RWPE1 (cell line): ENCODE measurements at regions not wholly inside any gene's neighbourhood (a gene's known extent, or its start where the extent isn't known, plus 50 kb on each side); places are given as distances from the start of the nearest gene placed in this dataset.

Experiments used
- CTCF ChIA-PET: fragments of 350-600 bp; sonication (Branson Sonifier 250); formaldehyde crosslinking; extraction: SDS; loops from one replicate; lab custom pipeline; 2021; lab: Yijun Ruan, JAX
- POLR2A ChIA-PET: fragments of 400-600 bp; formaldehyde crosslinking; extraction: SDS; loops from one replicate; lab custom pipeline; 2020; ENCODE audit warnings: antibody characterized with exemption; ENCODE audit not compliant: low non-redundant PET; lab: Yijun Ruan, JAX
- DNase-seq: peaks from one replicate; pipeline ENCODE4 v3.0.0; 2012; ENCODE audit warnings: low spot score
- H3K27ac ChIP-seq: fragments of 450-650 bp; 2 replicates; pipeline ENCODE4 v1.5.1; 2017
- TF ChIP-seq, protein P1 (sequence below): fragments of 450-650 bp; conservative IDR thresholded peaks from 2 replicates; pipeline ENCODE4 v1.5.1; 2017; ENCODE audit warnings: low read depth, mild to moderate bottlenecking

- CTCF ChIA-PET: no interaction called here
These were observed 324.1 kb downstream of the SQOR start for GRCh38 chr15:45958924-45959323.

GRCh38 chr15:45962733-45963132 lies 327.9 kb downstream of the SQOR start:
- ChIA-PET CTCF (interaction anchor here (0.5 kb wide), 1 partner anchor 1573 kb away, joined by 3 read pairs; no protein-coding TSS in a partner anchor), POLR2A (no interaction called here)
- DNase-seq: no peak
- TF ChIP-seq, protein P1, sequence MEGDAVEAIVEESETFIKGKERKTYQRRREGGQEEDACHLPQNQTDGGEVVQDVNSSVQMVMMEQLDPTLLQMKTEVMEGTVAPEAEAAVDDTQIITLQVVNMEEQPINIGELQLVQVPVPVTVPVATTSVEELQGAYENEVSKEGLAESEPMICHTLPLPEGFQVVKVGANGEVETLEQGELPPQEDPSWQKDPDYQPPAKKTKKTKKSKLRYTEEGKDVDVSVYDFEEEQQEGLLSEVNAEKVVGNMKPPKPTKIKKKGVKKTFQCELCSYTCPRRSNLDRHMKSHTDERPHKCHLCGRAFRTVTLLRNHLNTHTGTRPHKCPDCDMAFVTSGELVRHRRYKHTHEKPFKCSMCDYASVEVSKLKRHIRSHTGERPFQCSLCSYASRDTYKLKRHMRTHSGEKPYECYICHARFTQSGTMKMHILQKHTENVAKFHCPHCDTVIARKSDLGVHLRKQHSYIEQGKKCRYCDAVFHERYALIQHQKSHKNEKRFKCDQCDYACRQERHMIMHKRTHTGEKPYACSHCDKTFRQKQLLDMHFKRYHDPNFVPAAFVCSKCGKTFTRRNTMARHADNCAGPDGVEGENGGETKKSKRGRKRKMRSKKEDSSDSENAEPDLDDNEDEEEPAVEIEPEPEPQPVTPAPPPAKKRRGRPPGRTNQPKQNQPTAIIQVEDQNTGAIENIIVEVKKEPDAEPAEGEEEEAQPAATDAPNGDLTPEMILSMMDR: no peak
- H3K27ac ChIP-seq: no peak overlapping the region

More at GRCh38 chr15:45958924-45959323, 324.1 kb downstream of the SQOR start:
- H3K27ac ChIP-seq: no peak overlapping the region
- DNase-seq: no peak
- POLR2A ChIA-PET: no interaction called here
- TF ChIP-seq, protein P1: no peak

- TF ChIP-seq, protein P1: no peak
- no peak overlapping the region for H3K27ac ChIP-seq
- DNase-seq: no peak
- POLR2A ChIA-PET: no interaction called here
- CTCF ChIA-PET: no interaction called here
These were observed 335.7 kb downstream of the SQOR start for GRCh38 chr15:45970542-45970941.

DNA sequence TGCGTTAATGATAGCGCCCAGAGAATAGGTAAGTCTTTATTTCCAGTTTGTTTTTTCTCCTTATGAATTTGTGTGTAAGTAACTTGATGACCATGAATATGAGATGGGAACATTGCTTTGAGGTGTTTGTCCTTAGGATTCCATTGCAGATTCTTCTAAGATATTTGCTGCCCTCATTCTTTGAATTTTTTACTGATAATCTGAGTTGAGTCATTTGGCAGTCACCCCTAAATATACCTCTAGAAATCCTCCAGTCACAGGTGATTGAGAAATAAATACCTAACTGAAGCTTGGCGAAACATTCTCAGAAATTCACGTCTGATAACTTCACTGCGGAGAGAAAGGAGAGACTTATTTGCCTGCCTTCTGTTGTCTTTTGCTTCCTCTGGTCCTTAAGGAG lies 345.5 kb downstream of the SQOR start:
- POLR2A ChIA-PET: no interaction called here
- TF ChIP-seq, protein P1: no peak
- CTCF ChIA-PET: no interaction called here
- H3K27ac ChIP-seq: no peak overlapping the region
- DNase-seq: no peak

GRCh38 chr15:45981625-45982024 lies 346.8 kb downstream of the SQOR start:
- H3K27ac ChIP-seq: no peak overlapping the region
- no peak for DNase-seq
- TF ChIP-seq, protein P1: no peak
- ChIA-PET POLR2A (no interaction called here), CTCF (no interaction called here)

GRCh38 chr15:45991863-45992262 lies 357.0 kb downstream of the SQOR start:
- POLR2A ChIA-PET: no interaction called here
- DNase-seq: no peak
- CTCF ChIA-PET: no interaction called here
- TF ChIP-seq, protein P1: no peak
- H3K27ac ChIP-seq: no peak overlapping the region
